Activated CD8-positive, alpha-beta memory T cell treated with anti-CD3 and anti-CD28 coated beads, Interleukin-2, amount 10 ng/mL, durations not matched to agents 7 days and 5 days (primary cell): ENCODE measurements at regions not wholly inside any gene's neighbourhood (a gene's known extent, or its start where the extent isn't known, plus 50 kb on each side); places are given as distances from the start of the nearest gene placed in this dataset.
"Not testable (repeated sequence)": the region's sequence is repeated elsewhere in the genome, so short reads cannot be mapped to it uniquely, and the experiment has no call there.

Experiments used
- ATAC-seq: fragments of 150-1000 bp; cut with Tn5 transposase; one replicate; pipeline ENCODE4 v1.10.0; 2021; ENCODE audit warnings: moderate library complexity
- CTCF ChIA-PET: fragments of 350-600 bp; sonication (Branson Sonifier 250); formaldehyde crosslinking; loops from one replicate; lab custom pipeline; 2021; ENCODE audit warnings: antibody characterized with exemption; lab: Charles Lee
- DNase-seq: peaks from one replicate; pipeline ENCODE4 v3.0.0-alpha.2; 2020
- H3K27ac Mint-ChIP-seq: one replicate; pipeline ENCODE4 v1.8.0; 2021; ENCODE audit warnings: mild to moderate bottlenecking, mixed read lengths
- H3K27me3 Mint-ChIP-seq: one replicate; pipeline ENCODE4 v1.8.0; 2021; ENCODE audit warnings: mixed read lengths
- H3K36me3 Mint-ChIP-seq: one replicate; pipeline ENCODE4 v1.8.0; 2021; ENCODE audit warnings: mild to moderate bottlenecking, mixed read lengths
- H3K4me1 Mint-ChIP-seq: one replicate; pipeline ENCODE4 v1.8.0; 2021; ENCODE audit warnings: mixed read lengths
- H3K4me3 Mint-ChIP-seq: one replicate; pipeline ENCODE4 v1.8.0; 2021; ENCODE audit warnings: mild to moderate bottlenecking, moderate library complexity, mixed read lengths
- H3K9me3 Mint-ChIP-seq: one replicate; pipeline ENCODE4 v1.8.0; 2022; ENCODE audit warnings: low read depth, mixed read lengths

GRCh38 chr10:81594991-81595390 is 280.0 kb upstream of the NRG3 start:
- Mint-ChIP-seq H3K27me3 (no peaks in the 10 kb centered on the region), H3K36me3 (no peaks in the 10 kb centered on the region), H3K4me3 (no peak overlapping the region), H3K9me3 (peaks cover 13% of the 10 kb centered on the region), H3K27ac (no peak overlapping the region), H3K4me1 (no peaks in the 10 kb centered on the region)
- CTCF ChIA-PET = no interaction called here
- DNase-seq (no peak), ATAC-seq (no peak)

DNA sequence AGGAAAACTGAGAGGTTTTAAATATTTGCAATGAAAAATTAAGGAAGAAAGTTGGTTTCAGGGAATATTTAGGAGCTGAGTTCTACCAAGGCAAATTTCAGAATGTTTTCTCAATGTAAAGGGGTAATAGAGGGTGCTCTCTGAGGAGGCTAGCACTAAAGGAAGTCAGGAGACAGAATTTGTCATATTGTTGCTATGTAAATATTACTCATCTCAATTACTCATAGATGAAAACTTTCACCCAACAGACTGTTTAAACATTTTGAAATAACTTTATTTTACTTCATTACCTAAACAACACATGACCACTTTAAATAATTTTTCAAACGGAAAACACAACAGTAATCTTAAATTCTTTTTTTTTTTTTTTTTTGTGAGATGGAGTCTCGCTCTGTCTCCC is 274.8 kb upstream of the NRG3 start:
- ATAC-seq (no peak), DNase-seq (no peak)
- no peaks in the 10 kb centered on the region for H3K27me3 Mint-ChIP-seq
- no peak overlapping the region for H3K27ac Mint-ChIP-seq
- no peak overlapping the region for H3K4me3 Mint-ChIP-seq
- peaks cover 4% of the 10 kb centered on the region for H3K9me3 Mint-ChIP-seq
- CTCF ChIA-PET = no interaction called here
- no peaks in the 10 kb centered on the region for H3K4me1 Mint-ChIP-seq
- H3K36me3 Mint-ChIP-seq = no peaks in the 10 kb centered on the region

GRCh38 chr10:81603106-81603620 is 271.8 kb upstream of the NRG3 start:
- Mint-ChIP-seq H3K36me3 (no peaks in the 10 kb centered on the region), H3K4me1 (no peaks in the 10 kb centered on the region), H3K4me3 (no peak overlapping the region), H3K27ac (no peak overlapping the region), H3K9me3 (no peaks in the 10 kb centered on the region), H3K27me3 (no peaks in the 10 kb centered on the region)
- CTCF ChIA-PET = no interaction called here
- DNase-seq (no peak), ATAC-seq (no peak)

- H3K4me1 Mint-ChIP-seq, DNase-seq, H3K27ac Mint-ChIP-seq, H3K27me3 Mint-ChIP-seq, CTCF ChIA-PET, ATAC-seq, H3K36me3 Mint-ChIP-seq, H3K4me3 Mint-ChIP-seq: not testable (repeated sequence)
- H3K9me3 Mint-ChIP-seq = peaks cover 11% of the 10 kb centered on the region
These were observed 230.5 kb upstream of the NRG3 start for GRCh38 chr10:81644485-81644884.

DNA sequence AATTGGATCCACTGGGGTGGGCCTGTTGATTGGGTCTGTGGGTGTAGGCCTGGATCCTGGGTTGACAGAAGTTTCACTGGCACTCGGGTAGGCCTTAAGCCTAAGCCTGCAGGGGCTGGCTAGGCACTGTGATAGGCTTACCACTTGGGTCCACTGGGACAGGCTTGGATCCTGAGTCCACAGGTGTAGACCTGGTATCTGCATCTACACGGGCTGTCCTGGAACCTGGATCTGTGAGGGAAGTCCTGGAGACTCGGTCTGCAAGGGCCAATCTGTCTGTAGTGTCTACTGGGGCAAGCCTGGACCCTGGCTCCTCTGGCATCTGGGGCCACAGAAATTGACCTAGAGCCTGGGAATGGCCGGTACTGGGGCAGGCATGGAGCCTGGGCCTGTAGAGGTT is 219.0 kb upstream of the NRG3 start:
- Mint-ChIP-seq H3K4me3 (no peak overlapping the region), H3K9me3 (peaks cover 11% of the 10 kb centered on the region), H3K27ac (no peak overlapping the region), H3K4me1 (no peaks in the 10 kb centered on the region), H3K36me3 (no peaks in the 10 kb centered on the region), H3K27me3 (no peaks in the 10 kb centered on the region)
- DNase-seq = no peak
- CTCF ChIA-PET = no interaction called here
- ATAC-seq = no peak

GRCh38 chr10:81662837-81663236 is 212.2 kb upstream of the NRG3 start:
- no peak overlapping the region for H3K27ac Mint-ChIP-seq
- no peaks in the 10 kb centered on the region for H3K36me3 Mint-ChIP-seq
- ATAC-seq (no peak), DNase-seq (no peak)
- H3K4me1 Mint-ChIP-seq = no peaks in the 10 kb centered on the region
- H3K9me3 Mint-ChIP-seq = peaks cover 8% of the 10 kb centered on the region
- H3K27me3 Mint-ChIP-seq = no peaks in the 10 kb centered on the region
- H3K4me3 Mint-ChIP-seq = no peak overlapping the region
- CTCF ChIA-PET = no interaction called here

DNA sequence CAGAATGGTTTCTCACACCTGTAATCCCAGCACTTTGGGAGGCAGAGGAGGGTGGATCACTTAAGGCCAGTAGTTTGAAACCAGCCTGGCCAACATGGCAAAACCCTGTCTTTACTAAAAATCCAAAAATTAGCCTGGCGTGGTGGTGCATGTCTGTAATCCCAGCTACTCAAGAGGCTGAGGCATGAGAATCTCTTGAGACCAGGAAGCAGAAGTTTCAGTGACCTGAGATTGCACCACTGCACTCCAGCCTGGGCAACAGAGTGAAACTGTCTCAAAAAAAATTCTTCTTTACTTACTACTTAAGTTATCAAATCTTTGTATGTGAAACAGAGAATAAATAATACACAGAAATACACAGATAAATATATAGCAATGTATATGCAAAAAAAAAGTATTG is 210.2 kb upstream of the NRG3 start:
- H3K27ac Mint-ChIP-seq, ATAC-seq, H3K36me3 Mint-ChIP-seq, H3K4me1 Mint-ChIP-seq, H3K27me3 Mint-ChIP-seq, H3K9me3 Mint-ChIP-seq, CTCF ChIA-PET, DNase-seq, H3K4me3 Mint-ChIP-seq: not testable (repeated sequence)

GRCh38 chr10:81674941-81675340 is 200.1 kb upstream of the NRG3 start:
- H3K36me3 Mint-ChIP-seq = no peaks in the 10 kb centered on the region
- H3K27ac Mint-ChIP-seq = no peak overlapping the region
- H3K27me3 Mint-ChIP-seq = no peaks in the 10 kb centered on the region
- H3K9me3 Mint-ChIP-seq = peaks cover 6% of the 10 kb centered on the region
- no peaks in the 10 kb centered on the region for H3K4me1 Mint-ChIP-seq
- ATAC-seq (no peak), DNase-seq (no peak)
- H3K4me3 Mint-ChIP-seq = no peak overlapping the region
- CTCF ChIA-PET = no interaction called here

DNA sequence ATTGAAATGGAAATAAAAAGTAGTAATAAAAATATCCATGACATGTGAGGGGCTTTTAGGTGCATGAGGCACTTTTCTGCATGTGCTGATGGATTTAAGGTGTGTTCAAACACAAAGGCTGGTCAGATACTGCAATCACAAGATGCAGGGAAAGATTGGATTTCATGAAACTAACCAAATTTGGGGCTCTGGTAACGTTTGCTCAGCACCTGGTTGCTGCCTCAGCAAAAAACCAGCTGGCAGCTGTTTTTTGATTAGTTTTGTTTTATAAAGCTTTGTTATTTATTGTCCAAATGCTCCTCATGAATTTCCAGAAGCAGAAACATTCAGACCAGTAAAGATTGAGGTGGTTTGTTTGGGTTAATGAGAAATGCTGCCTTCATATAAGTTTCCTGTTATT is 195.7 kb upstream of the NRG3 start:
- Mint-ChIP-seq H3K4me1 (no peaks in the 10 kb centered on the region), H3K27me3 (no peaks in the 10 kb centered on the region), H3K4me3 (no peak overlapping the region), H3K36me3 (no peaks in the 10 kb centered on the region), H3K27ac (no peak overlapping the region), H3K9me3 (peaks cover 2% of the 10 kb centered on the region)
- CTCF ChIA-PET = no interaction called here
- DNase-seq (no peak), ATAC-seq (no peak)

DNA sequence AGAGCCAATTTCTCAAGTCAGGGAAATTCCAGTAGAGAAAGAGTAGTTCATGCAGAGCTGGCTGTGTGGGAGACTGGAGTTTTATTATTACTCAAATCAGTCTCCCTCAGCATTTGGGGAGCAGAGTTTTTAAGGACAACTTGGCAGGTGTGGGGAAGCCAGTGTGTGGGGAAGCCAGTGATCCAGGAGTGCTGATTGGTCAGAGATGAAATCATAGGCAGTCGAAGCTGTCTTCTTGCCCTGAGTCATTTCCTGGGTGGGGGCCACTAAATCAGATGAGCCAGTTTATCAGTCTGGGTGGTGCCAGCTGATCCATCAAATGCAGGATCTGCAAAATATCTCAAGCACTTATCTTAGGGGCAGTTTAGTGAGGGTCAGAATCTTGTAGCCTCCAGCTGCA is 194.6 kb upstream of the NRG3 start:
- no peaks in the 10 kb centered on the region for H3K36me3 Mint-ChIP-seq
- ATAC-seq (no peak), DNase-seq (no peak)
- CTCF ChIA-PET = no interaction called here
- H3K27me3 Mint-ChIP-seq = no peaks in the 10 kb centered on the region
- H3K9me3 Mint-ChIP-seq = no peaks in the 10 kb centered on the region
- no peak overlapping the region for H3K27ac Mint-ChIP-seq
- no peak overlapping the region for H3K4me3 Mint-ChIP-seq
- no peaks in the 10 kb centered on the region for H3K4me1 Mint-ChIP-seq

DNA sequence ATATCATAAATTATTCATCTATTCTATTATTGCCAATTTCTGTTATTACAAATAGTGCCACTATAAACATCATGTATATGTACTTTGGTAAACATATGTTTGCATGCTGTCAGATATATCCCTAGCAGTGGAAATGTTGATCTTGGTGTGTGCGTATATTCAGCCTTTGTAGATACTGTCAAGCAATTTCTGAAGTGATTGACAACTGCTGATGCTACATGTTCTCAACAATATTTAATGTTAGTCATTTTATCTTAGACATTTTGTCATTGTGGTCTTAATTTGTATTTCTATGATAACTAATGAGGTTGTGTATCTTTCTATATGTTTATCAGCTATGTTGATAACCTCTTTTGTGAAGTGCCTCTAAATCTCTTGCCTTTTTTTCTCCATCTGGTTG is 186.5 kb upstream of the NRG3 start:
- no peak for ATAC-seq

GRCh38 chr10:81696609-81697388 is 178.2 kb upstream of the NRG3 start:
- no peak for ATAC-seq
- H3K27ac Mint-ChIP-seq = no peak overlapping the region
- no peaks in the 10 kb centered on the region for H3K4me1 Mint-ChIP-seq
- peaks cover 17% of the 10 kb centered on the region for H3K9me3 Mint-ChIP-seq
- no peak overlapping the region for H3K4me3 Mint-ChIP-seq
- DNase-seq = no peak
- H3K36me3 Mint-ChIP-seq = no peaks in the 10 kb centered on the region
- H3K27me3 Mint-ChIP-seq = no peaks in the 10 kb centered on the region
- CTCF ChIA-PET = interaction anchor here (1.0 kb wide), 1 partner anchor 33 kb away, joined by 3 read pairs; no protein-coding TSS in a partner anchor

More for the DNA sequence above, 186.5 kb upstream of the NRG3 start:
- Mint-ChIP-seq H3K4me3 (no peak overlapping the region), H3K36me3 (no peaks in the 10 kb centered on the region), H3K9me3 (peaks cover 3% of the 10 kb centered on the region), H3K27me3 (no peaks in the 10 kb centered on the region), H3K27ac (no peak overlapping the region), H3K4me1 (no peaks in the 10 kb centered on the region)
- no peak for DNase-seq
- CTCF ChIA-PET = no interaction called here

- CTCF ChIA-PET = no interaction called here
- H3K27ac Mint-ChIP-seq = no peak overlapping the region
These were observed 170.4 kb upstream of the NRG3 start for GRCh38 chr10:81704596-81704995.

DNA sequence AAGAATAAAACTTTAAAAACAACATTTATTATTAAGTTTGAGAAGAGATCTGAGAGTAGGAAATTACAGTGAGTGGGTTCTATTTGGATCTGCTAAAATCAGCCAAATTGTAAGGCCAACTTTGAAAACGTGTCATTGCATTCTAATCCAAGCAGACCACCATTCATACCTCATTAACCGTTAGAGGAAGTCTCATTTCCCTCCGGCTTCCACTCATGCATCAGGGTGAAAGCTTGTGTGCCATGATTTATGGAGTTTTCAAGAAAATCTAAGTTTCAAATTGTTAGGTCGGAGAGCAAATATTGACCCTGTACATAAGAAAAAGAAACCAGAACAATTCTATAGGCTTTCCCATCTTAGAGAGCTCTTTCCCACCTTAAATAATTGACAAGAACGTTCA is 166.6 kb upstream of the NRG3 start:
- no peak for ATAC-seq
- Mint-ChIP-seq H3K9me3 (peaks cover 6% of the 10 kb centered on the region), H3K36me3 (no peaks in the 10 kb centered on the region), H3K4me1 (no peaks in the 10 kb centered on the region), H3K27ac (no peak overlapping the region), H3K27me3 (no peaks in the 10 kb centered on the region), H3K4me3 (no peak overlapping the region)
- DNase-seq = no peak
- CTCF ChIA-PET = no interaction called here

More at GRCh38 chr10:81704596-81704995, 170.4 kb upstream of the NRG3 start:
- Mint-ChIP-seq H3K36me3 (no peaks in the 10 kb centered on the region), H3K4me1 (no peaks in the 10 kb centered on the region), H3K4me3 (no peak overlapping the region), H3K27me3 (no peaks in the 10 kb centered on the region), H3K9me3 (peaks cover 12% of the 10 kb centered on the region)
- DNase-seq (no peak), ATAC-seq (no peak)
